COLO668 (cell line): ENCODE measurements at regions not wholly inside any gene's neighbourhood (a gene's known extent, or its start where the extent isn't known, plus 50 kb on each side); places are given as distances from the start of the nearest gene placed in this dataset.

Experiments used
- DNase-seq: peaks from one replicate; lab custom pipeline; 2025; ENCODE audit not compliant: unreplicated experiment; lab: John Stamatoyannopoulos, UW

DNA sequence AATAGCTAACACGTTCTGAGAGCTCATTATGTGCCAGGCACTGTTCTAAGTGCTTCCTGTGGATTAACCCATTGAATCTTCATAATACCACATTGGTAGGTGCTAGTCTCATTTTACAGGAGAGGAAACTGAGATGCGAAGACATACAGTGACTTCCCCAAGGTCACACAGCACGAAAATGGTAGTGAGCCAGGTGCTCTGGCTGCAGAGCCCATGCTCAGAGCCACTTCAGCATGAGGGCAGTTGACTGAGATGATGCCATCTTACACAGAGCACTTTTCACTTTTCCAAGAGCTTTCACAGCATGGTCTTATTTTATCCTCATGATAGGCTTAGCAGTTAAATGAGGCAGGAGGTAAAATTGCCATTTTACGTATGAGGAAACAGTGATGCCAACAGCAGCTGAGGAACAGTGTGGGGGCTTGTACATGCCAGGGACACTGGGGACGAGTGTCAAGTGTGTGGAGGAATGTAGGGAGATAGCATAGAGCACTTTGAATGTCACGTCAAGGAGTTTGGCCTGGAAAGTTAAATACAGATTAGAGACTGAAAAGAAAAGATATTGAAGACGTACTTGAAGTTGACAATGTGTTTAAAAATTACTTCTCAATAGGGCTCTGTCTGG is 180.0 kb downstream of the KIF4B start:
- DNase-seq, result no peak

DNA sequence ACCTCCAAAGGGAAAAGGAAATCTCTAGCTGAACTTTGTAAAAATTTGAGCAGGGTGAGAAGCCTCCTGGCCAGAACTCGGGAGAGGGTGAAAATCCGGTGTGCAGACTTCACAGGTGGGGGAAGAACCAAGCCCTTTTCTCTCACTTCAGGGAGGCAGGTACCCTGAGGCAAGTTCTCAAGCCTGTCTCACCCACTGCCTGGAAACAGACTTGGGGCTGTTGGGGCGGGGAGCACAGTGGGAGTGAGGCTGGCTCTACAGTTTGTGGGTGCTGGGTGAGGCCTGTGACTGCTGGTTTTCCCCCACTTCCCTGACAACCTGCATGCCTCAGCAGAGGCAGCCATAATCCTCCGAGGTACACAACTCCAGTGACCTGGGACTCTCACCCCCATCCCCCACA is 187.1 kb downstream of the KIF4B start:
- DNase-seq, result no peak

DNA sequence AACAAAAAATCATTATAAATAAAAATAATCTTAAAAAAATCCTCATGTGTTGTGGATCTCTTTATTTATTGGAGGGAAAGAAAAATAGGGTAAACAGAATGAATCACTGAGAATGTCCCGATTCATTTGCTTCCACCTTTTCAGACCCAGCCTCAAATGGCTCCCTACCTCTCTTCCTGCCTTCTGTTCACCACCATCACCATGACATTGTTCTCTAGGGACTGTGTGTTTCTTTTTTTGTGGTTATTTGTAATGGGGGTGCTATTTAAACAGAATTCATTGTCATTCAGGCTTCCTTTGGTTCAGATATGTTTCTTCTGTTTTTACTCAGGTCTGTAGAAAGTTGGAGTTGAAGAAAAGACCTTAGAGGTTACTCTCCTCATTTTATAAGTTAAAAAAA is 198.2 kb downstream of the KIF4B start:
- DNase-seq, result no peak

DNA sequence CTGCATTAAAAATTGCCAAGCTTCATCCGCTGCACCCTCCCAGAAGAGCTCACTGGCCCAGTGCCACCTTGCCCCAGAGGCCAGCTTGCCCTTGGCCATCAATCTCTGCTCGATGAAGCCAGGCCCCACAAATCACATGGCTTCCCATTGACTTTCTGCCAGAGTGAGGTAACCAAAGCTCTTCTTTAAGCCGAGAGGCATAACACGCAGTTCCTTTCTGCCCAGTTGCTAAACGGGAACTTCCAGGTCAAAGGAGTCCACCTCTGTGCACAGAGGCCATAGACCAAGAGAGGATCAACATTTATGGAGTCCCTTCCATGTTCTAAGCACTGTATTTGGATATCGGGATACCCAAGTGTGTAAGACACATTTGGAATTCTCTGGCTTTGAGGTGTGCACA is 208.8 kb downstream of the KIF4B start:
- no peak for DNase-seq

DNA sequence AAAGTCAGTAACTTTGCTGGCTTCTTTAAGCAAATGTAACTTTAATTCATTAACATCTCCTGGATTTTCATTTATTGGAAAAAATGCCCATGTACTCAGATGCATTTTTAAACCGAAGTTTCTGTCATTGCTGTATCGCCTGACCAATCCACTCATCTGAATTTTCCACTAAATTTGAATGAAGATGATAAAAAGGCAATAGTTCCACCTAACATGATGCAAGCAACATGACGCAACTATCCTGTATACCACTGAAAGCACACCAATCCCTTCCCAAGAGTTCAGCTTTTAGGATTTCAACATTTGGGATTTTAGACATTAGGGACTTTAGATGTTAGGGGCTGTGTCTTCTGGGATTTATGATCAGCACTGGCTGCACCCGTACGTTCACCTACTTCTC is 215.6 kb downstream of the KIF4B start:
- no peak for DNase-seq

- no peak for DNase-seq
Measured at GRCh38 chr5:155239803-155240202, 226.2 kb downstream of the KIF4B start.

DNA sequence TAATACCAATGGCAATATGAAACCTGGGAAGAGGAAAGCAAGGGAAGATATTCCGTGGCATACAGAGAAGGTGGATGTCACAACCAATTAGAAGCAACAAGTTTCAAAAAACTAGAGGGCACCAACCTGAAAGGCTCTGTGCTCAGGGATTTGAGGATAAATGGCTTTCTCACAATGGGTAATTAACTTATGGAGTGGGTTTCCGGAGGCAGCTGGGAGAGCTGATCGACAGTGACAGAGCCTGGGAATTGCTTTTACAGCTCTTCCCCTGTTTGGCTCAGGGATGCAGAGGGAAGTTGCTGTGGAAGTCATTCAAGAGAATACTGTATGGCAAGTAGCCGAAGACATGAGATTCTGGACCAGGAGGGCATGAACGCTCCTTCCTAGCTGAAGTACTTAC is 237.0 kb downstream of the KIF4B start:
- no peak for DNase-seq

DNA sequence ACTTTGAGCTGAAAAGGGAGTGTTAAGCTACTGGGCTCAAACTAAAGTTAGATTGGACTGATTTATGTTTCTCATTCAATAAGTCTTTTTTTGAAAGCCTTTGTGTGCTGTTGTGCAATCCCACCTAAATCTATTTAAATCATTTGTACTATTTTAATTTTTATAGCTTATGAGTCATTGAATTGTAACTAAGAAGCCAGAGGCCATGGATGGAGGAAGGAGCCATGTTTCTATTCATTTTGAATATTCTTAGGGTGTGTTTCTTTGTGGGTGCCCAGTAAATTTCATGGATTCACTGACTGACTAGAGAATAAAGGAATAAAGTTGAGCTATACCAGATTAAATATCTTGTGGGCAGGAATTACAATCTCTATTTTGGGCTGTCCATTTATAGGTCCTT is 238.5 kb downstream of the KIF4B start:
- DNase-seq, result no peak

- no peak for DNase-seq
Measured at GRCh38 chr5:155252717-155253116, 239.2 kb downstream of the KIF4B start.

- no peak for DNase-seq
Measured at GRCh38 chr5:155254399-155254798, 240.8 kb downstream of the KIF4B start.

DNA sequence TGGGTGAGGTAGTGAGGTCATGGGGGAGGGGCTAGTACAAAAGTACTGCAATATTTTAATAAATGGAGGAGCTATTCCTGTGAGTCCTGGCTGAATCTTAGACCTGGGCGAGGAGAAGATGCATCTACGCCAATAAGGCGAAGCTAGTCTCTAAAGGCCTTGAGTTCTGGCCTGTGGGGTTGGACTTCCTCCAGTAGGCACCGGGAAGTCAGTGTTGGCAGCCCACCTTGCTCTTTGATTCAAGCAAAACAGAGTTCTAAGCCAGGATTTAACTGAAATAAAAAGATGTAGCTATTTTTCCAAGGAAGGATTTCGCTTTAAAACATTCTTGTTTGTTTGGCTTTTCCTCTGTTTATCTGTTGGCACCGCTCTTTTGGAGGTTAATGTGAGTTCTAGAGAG is 244.6 kb downstream of the KIF4B start:
- DNase-seq, result no peak

DNA sequence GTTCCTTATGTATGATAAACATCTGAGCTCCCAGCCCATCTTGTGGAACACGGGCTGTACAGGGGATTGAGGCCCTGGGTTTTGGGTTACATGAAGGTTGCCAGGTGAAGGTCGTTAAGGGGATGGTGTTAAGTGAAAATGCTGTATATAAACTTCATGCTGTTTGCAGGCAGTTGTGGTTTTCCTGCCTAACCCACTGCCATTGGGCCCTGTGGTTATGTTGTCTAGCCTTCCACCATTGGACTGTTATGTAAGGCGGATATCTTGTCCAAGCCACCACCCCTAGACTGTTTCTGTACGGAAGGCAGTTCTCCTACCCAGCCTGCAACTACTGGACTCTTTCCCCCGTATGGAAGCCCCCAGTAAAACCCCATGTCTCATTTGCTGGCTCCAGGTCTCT is 246.1 kb downstream of the KIF4B start:
- no peak for DNase-seq

DNA sequence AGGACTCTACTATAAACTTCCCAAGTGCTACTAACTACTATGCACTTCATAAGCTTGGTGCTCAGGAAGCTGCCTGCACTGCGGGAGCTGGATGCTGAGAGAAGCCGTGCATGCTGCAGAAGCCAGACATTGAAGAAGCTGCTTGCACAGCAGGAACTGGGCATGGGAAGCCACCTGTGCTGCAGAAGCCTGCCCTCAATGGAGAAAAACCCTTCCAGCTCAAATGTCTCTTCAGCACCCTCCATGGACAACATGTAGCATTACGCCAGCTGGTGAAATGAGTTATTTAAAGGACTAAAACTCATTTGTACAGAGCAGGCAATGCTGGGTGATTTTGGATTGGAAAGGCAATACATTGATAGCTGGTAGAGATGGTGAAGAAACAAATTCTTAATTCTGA is 247.2 kb downstream of the KIF4B start:
- no peak for DNase-seq

DNA sequence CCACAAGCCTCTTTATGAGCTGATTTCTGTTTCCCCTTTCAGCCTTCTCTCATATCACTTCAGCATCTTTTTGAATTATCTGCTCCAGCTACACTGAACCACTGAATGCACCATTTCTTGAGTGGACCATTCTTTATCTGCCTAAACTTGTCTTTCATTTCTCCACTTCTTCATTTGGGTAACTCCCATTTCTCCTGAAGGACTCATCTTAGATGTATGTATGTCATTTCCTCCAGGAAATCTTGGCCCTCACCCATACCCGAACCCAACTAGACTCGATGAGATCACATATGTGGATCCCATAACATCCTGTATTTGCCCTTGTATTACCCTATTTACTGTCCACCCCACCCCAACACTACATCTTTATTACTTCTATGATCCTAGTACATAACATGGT is 249.8 kb downstream of the KIF4B start:
- no peak for DNase-seq

- no peak for DNase-seq
Measured at GRCh38 chr5:155264809-155265208, 251.3 kb downstream of the KIF4B start.

DNA sequence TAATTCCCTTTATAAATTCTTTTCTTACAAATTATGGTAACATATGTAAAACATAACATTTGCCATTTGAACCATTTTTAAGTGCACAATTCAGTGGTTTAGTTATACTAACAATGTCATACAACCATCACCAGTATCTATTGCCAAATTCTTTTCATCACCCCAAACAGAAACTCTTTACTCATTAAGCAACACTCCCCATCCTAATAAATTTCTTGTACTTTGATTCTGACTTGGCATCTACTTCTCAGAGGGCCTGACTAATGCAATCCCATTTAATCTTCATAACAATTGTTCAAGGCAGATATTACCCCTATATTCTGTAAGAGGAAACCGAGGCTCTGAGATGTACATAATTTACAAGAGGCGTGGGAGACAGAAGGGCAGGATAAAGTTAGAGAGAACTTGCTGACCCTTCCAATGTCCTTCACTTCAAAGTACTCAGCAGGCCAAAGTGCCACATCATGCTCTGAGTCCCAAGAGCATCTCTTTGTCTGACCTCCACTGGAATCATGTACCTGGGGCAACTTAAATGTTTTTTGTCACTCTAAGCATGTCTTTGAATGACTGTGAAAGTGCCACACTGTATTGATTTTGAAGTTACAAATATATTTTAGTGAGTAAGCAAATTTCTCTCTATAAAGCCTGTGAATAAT is 255.3 kb downstream of the KIF4B start:
- no peak for DNase-seq

DNA sequence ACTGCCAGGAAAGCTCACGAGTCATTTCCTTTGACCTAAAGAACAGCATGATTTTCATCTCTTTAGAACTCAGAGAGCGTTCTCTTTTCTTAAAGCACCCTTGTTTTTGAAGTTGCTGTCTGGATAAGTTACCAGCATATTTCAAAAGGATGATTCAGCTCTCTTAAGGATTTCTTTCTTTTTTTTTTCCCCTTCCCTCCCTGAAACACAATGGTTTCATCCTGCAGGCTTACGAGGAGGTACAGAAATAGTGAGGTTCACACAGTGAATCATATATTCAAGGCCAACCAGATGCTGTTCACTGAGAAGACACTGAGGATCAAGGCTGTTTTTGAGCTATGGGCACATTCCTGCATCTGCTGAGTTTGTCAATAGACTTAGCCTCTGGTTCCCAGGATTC is 257.2 kb downstream of the KIF4B start:
- no peak for DNase-seq

DNA sequence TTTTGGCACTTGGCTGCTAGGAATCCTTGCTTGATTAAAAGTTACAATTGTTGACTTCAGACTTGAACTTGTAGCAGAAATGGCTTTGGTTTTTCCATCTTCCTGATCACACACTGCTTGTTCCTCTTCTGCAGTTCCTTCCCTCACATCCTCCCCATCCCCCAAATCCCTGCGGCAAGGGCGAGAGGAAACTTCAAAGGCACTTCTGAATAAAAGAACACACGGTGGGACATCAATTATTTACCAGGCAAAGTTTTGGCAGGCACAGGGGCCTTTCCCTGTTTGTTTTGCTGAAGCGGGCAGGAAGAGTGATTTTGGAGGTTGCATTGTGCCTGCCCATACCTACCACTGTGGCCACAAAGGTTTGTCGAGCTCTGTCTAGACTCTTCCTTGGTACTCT is 260.9 kb downstream of the KIF4B start:
- DNase-seq, result no peak

- DNase-seq, result no peak
Measured at GRCh38 chr5:155275222-155275621, 261.7 kb downstream of the KIF4B start.

DNA sequence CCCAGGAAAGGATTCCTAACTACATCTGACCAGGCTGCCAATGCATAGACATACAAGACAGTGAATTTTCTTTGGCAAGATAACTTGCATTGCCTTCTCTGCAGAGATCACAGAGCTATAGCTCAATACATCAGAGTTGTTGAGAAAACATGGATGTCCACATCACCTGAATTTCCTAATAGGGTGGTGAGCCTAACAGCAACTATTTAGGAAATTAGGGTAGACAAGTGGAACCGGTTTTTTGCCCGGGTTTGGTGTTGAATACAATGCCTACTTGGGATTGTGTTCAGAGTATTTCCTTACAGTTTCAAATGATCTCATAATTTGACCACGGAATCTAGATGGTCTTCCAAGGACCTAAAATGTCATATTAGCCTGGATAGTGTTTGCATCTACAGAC is 262.7 kb downstream of the KIF4B start:
- no peak for DNase-seq

DNA sequence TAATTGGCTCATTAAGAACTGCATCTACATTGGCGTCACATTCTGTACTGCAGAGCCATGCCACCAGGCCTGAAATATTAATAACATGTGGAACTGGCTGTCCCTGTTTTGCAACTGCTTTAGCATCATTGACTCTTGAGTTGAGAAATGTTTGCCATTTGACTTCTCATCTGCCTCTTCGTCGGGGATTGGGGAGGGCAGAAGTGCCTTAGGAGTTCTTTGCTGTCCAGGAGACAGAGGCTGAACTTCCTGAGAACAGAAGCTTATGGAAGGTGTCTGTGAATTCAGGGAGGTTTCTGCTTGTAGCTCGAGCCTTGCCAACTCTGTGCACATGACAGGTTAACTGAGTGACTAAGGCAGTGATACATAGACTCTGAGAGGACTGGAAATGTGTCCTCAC is 265.0 kb downstream of the KIF4B start:
- no peak for DNase-seq

DNA sequence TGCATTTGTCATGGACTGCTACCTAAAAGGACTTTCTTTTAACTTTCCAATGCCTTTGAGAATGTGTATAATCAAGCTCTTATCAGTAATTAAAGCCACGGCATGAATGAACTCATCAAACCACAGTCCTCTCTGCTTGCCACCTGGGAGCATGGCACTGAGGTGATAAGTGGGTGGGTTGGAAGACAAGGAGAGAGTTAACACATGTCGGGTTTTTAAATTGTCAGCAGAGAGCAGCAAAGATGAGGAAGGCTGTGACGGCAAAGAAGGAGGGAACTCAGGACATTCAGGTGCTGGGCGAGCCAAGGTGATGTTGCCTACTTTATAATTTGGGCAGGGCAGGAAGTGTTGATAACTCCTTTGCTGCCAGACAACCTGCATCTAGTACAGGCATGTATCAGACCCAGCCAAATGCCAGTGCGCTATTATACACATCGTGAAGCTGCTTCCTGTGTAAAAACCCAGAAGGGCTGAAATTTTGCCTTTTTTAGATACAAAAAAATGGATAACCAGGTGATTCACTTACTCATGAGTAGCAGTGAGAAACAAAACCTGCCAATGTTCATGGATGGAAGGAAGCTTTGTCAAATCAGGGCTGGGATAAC is 269.1 kb downstream of the KIF4B start:
- DNase-seq, result no peak

GRCh38 chr5:155285706-155286105 is 272.2 kb downstream of the KIF4B start:
- no peak for DNase-seq
